H9 (cell line): ENCODE measurements at regions not wholly inside any gene's neighbourhood (a gene's known extent, or its start where the extent isn't known, plus 50 kb on each side); places are given as distances from the start of the nearest gene placed in this dataset.

Experiments used
- DNase-seq: peaks from one replicate; pipeline ENCODE4 v3.0.0-alpha.2; 2017
- H2AFZ ChIP-seq: one replicate; pipeline ENCODE4 v1.6.1; 2013; ENCODE audit warnings: mild to moderate bottlenecking, low read length, control low read depth, moderate library complexity
- H2AK5ac ChIP-seq: 2 replicates; pipeline ENCODE4 v1.6.1; 2013; ENCODE audit warnings: low read length, control low read depth, mixed read lengths; ENCODE audit not compliant: insufficient read length
- H2BK120ac ChIP-seq: one replicate; pipeline ENCODE4 v1.6.1; 2013; ENCODE audit warnings: low read depth, mild to moderate bottlenecking, low read length, control low read depth, inconsistent platforms; ENCODE audit not compliant: poor library complexity, severe bottlenecking
- H2BK12ac ChIP-seq: 2 replicates; pipeline ENCODE4 v1.6.1; 2013; ENCODE audit warnings: low read length, control low read depth, mixed read lengths, low read depth; ENCODE audit not compliant: insufficient read length
- H2BK15ac ChIP-seq: 2 replicates; pipeline ENCODE4 v1.6.1; 2013; ENCODE audit warnings: low read depth, low read length, control low read depth
- H2BK20ac ChIP-seq: one replicate; pipeline ENCODE4 v1.6.1; 2013; ENCODE audit warnings: low read depth, mild to moderate bottlenecking, low read length, control low read depth, inconsistent platforms; ENCODE audit not compliant: poor library complexity, severe bottlenecking
- H2BK5ac ChIP-seq: 2 replicates; pipeline ENCODE4 v1.6.1; 2013; ENCODE audit warnings: low read length, control low read depth, mixed read lengths; ENCODE audit not compliant: insufficient read length
- H3K14ac ChIP-seq: 2 replicates; pipeline ENCODE4 v1.6.1; 2013; ENCODE audit warnings: low read length, control low read depth; ENCODE audit not compliant: insufficient read depth
- H3K18ac ChIP-seq: 2 replicates; pipeline ENCODE4 v1.6.1; 2013; ENCODE audit warnings: low read depth, mild to moderate bottlenecking, mixed read lengths, low read length, control low read depth; ENCODE audit not compliant: insufficient read length
- H3K23ac ChIP-seq: 2 replicates; pipeline ENCODE4 v1.6.1; 2013; ENCODE audit warnings: low read length, control low read depth, mixed read lengths, low read depth; ENCODE audit not compliant: insufficient read length
- H3K23me2 ChIP-seq: 2 replicates; pipeline ENCODE4 v1.6.1; 2013; ENCODE audit warnings: low read depth, mild to moderate bottlenecking, mixed read lengths, low read length, control low read depth; ENCODE audit not compliant: insufficient read length, poor library complexity, severe bottlenecking
- H3K27ac ChIP-seq: 2 replicates; pipeline ENCODE4 v1.5.1; 2013; ENCODE audit warnings: low read length, control low read depth, mixed read lengths, low read depth; ENCODE audit not compliant: insufficient read length
- H3K27me3 ChIP-seq: 2 replicates; pipeline ENCODE4 v1.6.1; 2013; ENCODE audit warnings: low read length, control low read depth, inconsistent platforms; ENCODE audit not compliant: insufficient read depth
- H3K4ac ChIP-seq: 2 replicates; pipeline ENCODE4 v1.6.1; 2013; ENCODE audit warnings: low read depth, mild to moderate bottlenecking, control low read depth, inconsistent platforms, low read length, moderate library complexity
- H3K4me1 ChIP-seq: 2 replicates; pipeline ENCODE4 v1.6.1; 2013; ENCODE audit warnings: low read length, control low read depth, inconsistent platforms; ENCODE audit not compliant: insufficient read depth
- H3K4me2 ChIP-seq: 2 replicates; pipeline ENCODE4 v1.6.1; 2013; ENCODE audit warnings: low read length, control low read depth, mixed read lengths; ENCODE audit not compliant: insufficient read length, insufficient read depth
- H3K56ac ChIP-seq: 2 replicates; pipeline ENCODE4 v1.6.1; 2013; ENCODE audit warnings: low read depth, mild to moderate bottlenecking, mixed read lengths, low read length, control low read depth; ENCODE audit not compliant: insufficient read length
- H3K79me1 ChIP-seq: 2 replicates; pipeline ENCODE4 v1.6.1; 2013; ENCODE audit warnings: low read depth, mild to moderate bottlenecking, moderate library complexity, low read length, control low read depth, inconsistent platforms; ENCODE audit not compliant: insufficient read depth, poor library complexity, severe bottlenecking
- H3K79me2 ChIP-seq: 2 replicates; pipeline ENCODE4 v1.6.1; 2013; ENCODE audit warnings: low read length, control low read depth, inconsistent platforms; ENCODE audit not compliant: insufficient read depth
- H3K9ac ChIP-seq: 2 replicates; pipeline ENCODE4 v1.6.1; 2013; ENCODE audit warnings: low read length, control low read depth, mixed read lengths; ENCODE audit not compliant: insufficient read length; ENCODE audit errors: extremely low read depth
- H3K9me3 ChIP-seq: one replicate; pipeline ENCODE4 v1.6.1; 2013; ENCODE audit warnings: low read depth, low read length, inconsistent platforms; ENCODE audit not compliant: control insufficient read depth
- H3T11ph ChIP-seq: one replicate; pipeline ENCODE4 v1.6.1; 2013; ENCODE audit warnings: mild to moderate bottlenecking, low read length, control low read depth, inconsistent platforms
- H4K20me1 ChIP-seq: one replicate; pipeline ENCODE4 v1.6.1; 2013; ENCODE audit not compliant: control insufficient read depth, insufficient read length, insufficient read depth
- H4K5ac ChIP-seq: 2 replicates; pipeline ENCODE4 v1.6.1; 2013; ENCODE audit warnings: low read depth, mild to moderate bottlenecking, mixed read lengths, low read length, control low read depth; ENCODE audit not compliant: insufficient read length
- H4K8ac ChIP-seq: replicated peaks from 2 replicates; pipeline ENCODE4 v1.6.1; 2013; ENCODE audit warnings: low read length, control low read depth, mixed read lengths, low read depth; ENCODE audit not compliant: insufficient read length
- H4K91ac ChIP-seq: 2 replicates; pipeline ENCODE4 v1.6.1; 2013; ENCODE audit warnings: low read depth, mild to moderate bottlenecking, moderate library complexity, mixed read lengths, low read length, control low read depth; ENCODE audit not compliant: insufficient read length
- H3K27ac Mint-ChIP-seq, 3 experiments: 2 replicates in 2 of 3; 3 replicates in 1 of 3; pipeline ENCODE4 v1.8.0; 2020 to 2021; ENCODE audit warnings: mixed read lengths in 3 of 3, mild to moderate bottlenecking in 1 of 3, moderate library complexity in 1 of 3
- H3K27me3 Mint-ChIP-seq: 2 replicates; pipeline ENCODE4 v1.8.0; 2021; ENCODE audit warnings: low read depth, mild to moderate bottlenecking, moderate library complexity, mixed read lengths
- H3K36me3 Mint-ChIP-seq, 3 experiments: 2 replicates in 2 of 3; 3 replicates in 1 of 3; pipeline ENCODE4 v1.8.0; 2020 to 2021; ENCODE audit warnings: low read depth in 3 of 3, mixed read lengths in 3 of 3; ENCODE audit not compliant: insufficient read depth in 1 of 3
- H3K4me1 Mint-ChIP-seq, 2 experiments: 2 replicates each; pipeline ENCODE4 v1.8.0; 2020; ENCODE audit warnings: mixed read lengths in 2 of 2
- H3K4me3 Mint-ChIP-seq, 2 experiments: 2 replicates in 1 of 2; 3 replicates in 1 of 2; pipeline ENCODE4 v1.8.0; 2020 to 2021; ENCODE audit warnings: mild to moderate bottlenecking in 2 of 2, mixed read lengths in 2 of 2, moderate library complexity in 1 of 2
- H3K9me3 Mint-ChIP-seq, 2 experiments: 2 replicates in 1 of 2; 3 replicates in 1 of 2; pipeline ENCODE4 v1.8.0; 2020; ENCODE audit warnings: mild to moderate bottlenecking in 2 of 2, mixed read lengths in 2 of 2, moderate library complexity in 1 of 2
- TF ChIP-seq, protein P1 (sequence below): fragments of 200-600 bp; sonication (generic); conservative IDR thresholded peaks from 3 replicates; pipeline ENCODE4 v1.8.0; 2021; ENCODE audit warnings: antibody characterized with exemption, mild to moderate bottlenecking

DNA sequence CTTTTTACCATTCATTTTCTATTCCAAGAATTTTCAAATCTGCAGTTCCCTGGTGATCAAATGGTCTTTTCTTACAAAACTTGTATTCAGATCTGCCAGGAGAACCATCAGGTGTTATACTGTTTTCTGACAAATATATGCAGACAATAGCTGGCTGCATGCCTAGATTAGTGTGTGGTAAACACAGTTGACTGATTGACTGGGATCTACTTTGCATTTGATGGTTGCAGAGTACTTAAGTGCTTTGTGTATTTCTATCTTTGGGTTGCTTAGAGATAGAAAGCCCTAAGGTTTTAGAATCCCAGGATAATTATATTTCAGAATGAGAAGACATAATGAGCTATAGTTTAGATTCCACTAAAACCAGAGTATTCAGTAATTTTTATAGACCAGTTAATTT lies 102.0 kb upstream of the CHODL start:
- Mint-ChIP-seq H3K4me1 (no peaks in the 10 kb centered on the region), H3K36me3 (peaks cover 0 to 8% (median 1%) of the 10 kb centered on the region in 3 experiments; a peak in 4 of 7 replicates), H3K27me3 (no peaks in the 10 kb centered on the region), H3K9me3 (peaks cover 0 to 2% of the 10 kb centered on the region in 2 experiments; a peak in 1 of 5 replicates), H3K27ac (no peak overlapping the region), H3K4me3 (no peak overlapping the region)
- H3K9ac ChIP-seq, result no peak overlapping the region
- H3K79me2 ChIP-seq, result no peaks in the 10 kb centered on the region
- H4K91ac ChIP-seq, result no peak overlapping the region
- H3K23me2 ChIP-seq, result no peaks in the 10 kb centered on the region
- no peaks in the 10 kb centered on the region for H3K79me1 ChIP-seq
- no peaks in the 10 kb centered on the region for H3K4me1 ChIP-seq
- no peak for DNase-seq
- H3K23ac ChIP-seq, result no peak overlapping the region
- no peak overlapping the region for H3K4ac ChIP-seq
- no peak overlapping the region for H3K18ac ChIP-seq
- no peak overlapping the region for H2BK120ac ChIP-seq
- H3T11ph ChIP-seq, result no peak overlapping the region
- no peak overlapping the region for H4K8ac ChIP-seq
- H4K20me1 ChIP-seq, result no peaks in the 10 kb centered on the region
- no peak overlapping the region for H2BK15ac ChIP-seq
- H2AFZ ChIP-seq, result no peak overlapping the region
- H3K14ac ChIP-seq, result no peak overlapping the region
- TF ChIP-seq, protein P1, sequence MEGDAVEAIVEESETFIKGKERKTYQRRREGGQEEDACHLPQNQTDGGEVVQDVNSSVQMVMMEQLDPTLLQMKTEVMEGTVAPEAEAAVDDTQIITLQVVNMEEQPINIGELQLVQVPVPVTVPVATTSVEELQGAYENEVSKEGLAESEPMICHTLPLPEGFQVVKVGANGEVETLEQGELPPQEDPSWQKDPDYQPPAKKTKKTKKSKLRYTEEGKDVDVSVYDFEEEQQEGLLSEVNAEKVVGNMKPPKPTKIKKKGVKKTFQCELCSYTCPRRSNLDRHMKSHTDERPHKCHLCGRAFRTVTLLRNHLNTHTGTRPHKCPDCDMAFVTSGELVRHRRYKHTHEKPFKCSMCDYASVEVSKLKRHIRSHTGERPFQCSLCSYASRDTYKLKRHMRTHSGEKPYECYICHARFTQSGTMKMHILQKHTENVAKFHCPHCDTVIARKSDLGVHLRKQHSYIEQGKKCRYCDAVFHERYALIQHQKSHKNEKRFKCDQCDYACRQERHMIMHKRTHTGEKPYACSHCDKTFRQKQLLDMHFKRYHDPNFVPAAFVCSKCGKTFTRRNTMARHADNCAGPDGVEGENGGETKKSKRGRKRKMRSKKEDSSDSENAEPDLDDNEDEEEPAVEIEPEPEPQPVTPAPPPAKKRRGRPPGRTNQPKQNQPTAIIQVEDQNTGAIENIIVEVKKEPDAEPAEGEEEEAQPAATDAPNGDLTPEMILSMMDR, result no peak
- no peak overlapping the region for H4K5ac ChIP-seq
- no peaks in the 10 kb centered on the region for H3K9me3 ChIP-seq
- no peak overlapping the region for H3K27ac ChIP-seq
- no peak overlapping the region for H2AK5ac ChIP-seq
- H3K4me2 ChIP-seq, result no peak overlapping the region
- H2BK5ac ChIP-seq, result no peak overlapping the region
- H3K27me3 ChIP-seq, result no peaks in the 10 kb centered on the region
- no peak overlapping the region for H3K56ac ChIP-seq
- no peak overlapping the region for H2BK20ac ChIP-seq
- H2BK12ac ChIP-seq, result no peak overlapping the region
